OCI-M2 (cell line): ENCODE measurements at regions not wholly inside any gene's neighbourhood (a gene's known extent, or its start where the extent isn't known, plus 50 kb on each side); places are given as distances from the start of the nearest gene placed in this dataset.

ENCODE experiments used
- DNase-seq: peaks from one replicate; lab custom pipeline; 2025; ENCODE audit not compliant: unreplicated experiment; lab: John Stamatoyannopoulos, UW

DNA sequence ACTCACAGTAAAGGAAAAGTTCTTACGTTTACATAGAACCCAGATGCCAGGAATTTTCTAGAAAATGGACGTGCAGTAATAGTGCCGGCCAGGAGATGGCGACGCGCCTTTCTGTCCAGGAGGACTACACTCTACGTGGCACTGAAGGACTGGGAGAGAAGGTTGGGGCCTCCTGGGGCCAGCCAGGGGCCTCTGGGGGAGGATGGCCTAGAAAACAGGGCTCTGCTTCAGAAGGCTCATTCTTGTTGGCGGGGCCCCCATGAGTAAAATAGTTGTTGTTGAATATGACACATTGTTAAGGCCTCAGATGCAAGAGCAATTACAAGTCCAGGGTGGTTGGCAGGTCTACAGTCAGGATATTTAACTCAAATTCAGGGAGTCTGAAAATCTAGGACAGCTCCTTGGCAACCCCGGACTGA lies 120.1 kb upstream of the MAX start:
- no peak for DNase-seq

DNA sequence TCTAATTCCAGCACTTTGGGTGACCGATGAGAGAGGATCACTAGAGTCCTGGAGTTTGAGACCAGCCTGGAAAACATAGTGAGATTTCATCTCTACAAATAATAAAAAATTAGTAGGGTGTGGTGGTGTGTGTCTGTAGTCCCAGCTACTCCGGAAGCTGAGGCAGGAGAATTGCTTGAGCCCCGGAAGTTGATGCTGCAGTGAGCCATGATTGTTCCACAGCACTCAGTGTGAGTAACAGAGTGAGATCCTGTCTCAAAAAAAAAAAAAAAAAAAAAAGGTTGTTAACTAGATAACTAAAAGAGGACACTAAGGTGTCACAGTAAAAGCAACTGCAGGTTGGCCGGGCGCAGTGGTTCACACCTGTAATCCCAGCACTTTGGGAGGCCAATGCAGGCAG lies 121.3 kb upstream of the MAX start:
- DNase-seq, result no peak

DNA sequence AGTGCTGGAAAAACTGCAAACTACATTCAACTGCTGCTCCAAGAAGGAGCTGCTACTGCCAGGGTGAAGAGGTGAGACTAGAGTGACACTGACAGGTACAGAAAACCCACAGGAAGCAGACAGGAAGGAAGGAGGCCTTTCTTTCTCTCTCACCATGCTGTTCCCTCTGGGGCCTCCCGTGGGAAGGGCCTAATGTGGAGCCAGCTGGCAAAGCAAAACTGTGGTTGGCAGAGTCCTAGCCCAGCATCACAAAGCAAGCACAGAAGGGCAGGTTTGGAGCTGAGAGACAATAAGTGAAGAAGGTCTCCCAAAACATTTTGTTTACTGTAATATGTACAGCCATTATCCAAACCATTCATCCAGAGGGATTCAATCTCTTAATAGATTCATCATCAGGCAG lies 122.5 kb upstream of the MAX start:
- DNase-seq, result no peak

DNA sequence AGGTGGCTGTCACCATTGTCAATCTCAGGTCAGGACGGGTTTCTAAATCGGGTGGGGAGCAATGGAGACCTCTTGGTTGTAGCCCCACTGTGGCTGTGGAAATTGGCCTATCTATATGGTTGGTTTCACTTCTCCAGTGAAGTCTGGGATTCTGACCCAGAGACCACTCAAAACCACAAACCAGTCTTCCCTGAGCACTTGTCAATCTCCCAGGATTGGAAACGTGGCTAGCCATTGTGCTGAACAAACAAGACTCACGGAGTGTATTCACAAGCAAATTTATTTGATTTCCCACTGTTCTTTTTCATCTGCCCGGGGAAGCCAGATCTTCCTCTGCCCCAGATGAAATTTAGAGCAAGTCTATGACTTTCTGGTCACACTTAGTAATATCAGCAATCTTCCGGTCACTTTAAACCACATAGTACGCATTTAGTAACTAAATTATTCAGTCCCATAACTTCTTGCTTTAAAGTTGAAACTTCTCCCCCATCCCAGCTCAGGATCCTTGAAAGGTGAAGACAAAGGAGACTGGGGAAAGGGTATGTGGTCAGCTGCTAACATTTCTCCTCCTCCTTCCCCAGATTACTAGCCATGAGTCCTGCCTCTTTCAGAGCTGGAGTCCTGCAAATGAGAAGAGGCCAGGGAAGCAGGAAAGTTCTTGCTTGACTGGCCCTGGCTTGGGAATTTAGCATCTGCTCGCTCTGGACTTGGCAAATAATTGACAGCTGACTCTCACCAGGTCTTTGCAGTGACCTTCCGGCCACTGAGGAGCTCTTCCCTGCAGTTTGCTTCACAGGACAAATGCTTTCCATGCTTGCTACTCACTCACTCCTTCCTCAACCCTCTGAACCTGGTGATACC lies 123.2 kb upstream of the MAX start:
- no peak for DNase-seq

DNA sequence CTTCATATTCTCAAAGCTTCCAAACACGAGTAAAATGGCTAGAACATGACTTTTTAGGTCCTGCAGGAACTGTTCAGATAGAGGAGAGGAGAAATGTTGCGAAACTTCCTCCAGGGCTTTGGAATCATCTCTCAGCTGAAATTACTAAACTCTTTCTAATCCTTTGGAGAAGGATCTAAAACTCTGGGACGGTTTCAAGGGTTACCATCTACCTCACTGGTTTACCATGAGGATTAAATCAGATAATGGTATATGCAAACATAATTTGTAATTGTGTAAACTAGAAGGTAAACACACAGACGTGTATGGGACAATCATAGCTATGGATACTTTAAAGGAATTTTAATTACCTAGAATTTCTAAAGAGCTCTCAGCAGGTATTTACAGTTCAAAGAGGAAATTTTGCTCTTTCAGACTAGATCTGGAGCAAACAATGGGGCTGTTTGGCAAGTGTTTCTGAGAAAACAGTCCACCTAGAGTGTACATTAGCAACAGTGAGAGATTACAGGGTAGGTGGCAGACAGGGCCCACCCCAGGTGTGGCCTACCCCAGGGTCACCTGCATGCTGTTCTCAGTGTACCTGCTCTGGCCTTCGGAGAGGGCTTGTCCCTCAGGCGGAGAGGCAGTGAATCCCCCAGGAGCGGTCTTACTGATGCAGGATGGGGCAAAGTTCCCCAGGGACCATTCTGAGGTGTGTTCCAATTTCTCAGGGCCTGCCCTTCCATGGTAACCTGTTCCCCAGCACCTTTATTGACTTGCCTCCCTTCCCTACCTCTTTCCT lies 124.7 kb upstream of the MAX start:
- no peak for DNase-seq

DNA sequence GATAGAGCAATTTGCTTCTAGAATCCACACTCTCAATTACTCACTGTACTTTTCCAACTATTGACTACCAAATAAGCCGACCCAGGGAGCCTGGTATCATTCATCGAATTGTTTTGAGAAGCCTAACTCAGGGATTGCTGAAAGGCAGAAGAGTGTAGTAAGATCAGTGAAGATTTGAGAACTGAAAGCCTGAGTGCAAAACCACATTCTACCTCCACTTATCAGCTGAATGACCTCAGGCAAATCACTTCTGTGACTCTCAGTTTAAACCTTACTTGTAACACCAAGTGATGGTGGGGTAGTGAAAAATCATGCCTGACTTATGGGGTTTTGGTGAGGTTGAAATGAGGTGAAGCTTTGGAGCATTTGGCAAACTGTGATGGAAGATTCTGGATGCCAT lies 126.1 kb upstream of the MAX start:
- DNase-seq, result no peak

DNA sequence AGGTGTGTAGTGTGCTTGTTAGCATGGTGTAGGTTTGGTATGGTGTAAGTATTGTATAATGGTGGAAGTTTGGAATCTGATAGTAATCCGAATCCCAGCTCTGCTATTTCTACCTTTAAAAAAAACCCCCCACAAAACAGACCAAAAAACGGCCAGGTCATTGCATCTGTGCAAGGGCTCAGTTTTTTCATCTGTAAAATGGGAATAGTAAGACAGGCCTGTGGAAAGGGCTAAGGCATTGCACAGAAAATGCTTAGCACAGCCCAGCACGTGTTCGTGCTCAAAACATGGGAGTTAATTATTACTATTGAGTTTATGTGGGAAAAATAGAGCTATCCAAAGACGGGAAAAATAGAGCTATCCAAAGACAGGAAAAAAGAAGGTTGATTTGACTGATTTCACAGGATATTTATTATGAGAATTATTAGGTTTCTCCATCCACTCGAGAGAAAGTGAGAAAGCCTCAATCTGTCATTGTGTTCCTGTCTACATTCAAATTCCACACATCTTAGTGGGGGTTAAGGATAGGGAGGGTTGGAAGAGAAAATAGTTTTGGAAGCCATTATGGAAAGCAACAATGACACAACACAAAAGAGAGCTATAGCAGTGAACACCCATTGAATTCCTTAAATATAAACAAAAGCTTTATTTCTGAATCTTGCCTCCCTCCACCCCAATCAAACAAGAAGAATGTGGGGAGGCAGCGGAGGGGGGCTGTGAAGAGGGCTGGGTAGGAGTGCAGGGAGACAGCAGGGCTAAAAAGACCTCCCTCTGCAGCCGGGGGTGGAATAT lies 126.8 kb upstream of the MAX start:
- DNase-seq, result no peak

DNA sequence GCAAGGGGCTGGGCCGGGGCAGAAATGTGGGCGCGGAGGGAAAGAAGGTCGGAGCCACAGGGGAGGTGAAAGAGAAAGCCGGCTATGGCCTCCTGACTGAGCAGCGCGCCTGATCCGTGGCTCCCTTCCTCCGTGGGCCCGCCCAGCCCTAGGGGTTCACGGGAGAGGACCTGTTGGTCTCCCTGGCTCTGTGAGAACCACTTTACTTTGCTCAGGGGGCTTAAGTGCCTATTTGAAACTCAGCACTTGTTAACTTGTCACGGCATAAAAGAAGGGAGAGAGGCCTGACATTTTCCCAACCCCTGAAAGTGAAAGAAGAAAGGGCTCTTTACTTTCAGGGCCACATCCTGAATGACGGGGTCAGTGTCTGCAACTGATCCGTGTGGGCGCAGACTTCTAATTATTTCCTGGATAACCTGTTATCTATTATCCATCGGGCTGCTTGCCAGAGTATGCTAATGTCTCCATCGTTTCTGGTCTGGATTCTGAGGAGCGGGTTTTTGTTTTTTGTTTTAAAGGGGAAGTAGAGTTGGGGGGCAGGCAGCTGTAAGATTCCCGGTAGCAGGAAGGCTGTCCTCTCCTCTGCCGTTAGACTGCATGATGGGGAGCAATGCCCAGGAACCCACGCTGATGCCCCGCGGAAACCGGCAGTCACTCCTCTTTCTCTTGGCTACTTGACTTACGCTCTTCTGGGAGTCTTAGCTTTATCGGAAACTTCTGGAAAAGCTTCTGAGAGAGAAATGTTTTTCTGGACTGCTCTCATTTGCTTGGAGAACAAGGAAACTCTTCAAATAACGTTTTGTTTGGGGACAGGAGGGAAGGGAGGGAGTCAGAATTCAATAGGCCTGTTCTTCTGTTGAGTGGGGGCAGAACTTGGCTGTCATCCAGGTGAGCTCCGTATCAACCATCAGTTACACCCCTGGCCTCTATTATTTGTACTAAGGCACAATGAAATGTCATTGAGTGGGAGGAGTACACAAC lies 127.7 kb upstream of the MAX start:
- no peak for DNase-seq

DNA sequence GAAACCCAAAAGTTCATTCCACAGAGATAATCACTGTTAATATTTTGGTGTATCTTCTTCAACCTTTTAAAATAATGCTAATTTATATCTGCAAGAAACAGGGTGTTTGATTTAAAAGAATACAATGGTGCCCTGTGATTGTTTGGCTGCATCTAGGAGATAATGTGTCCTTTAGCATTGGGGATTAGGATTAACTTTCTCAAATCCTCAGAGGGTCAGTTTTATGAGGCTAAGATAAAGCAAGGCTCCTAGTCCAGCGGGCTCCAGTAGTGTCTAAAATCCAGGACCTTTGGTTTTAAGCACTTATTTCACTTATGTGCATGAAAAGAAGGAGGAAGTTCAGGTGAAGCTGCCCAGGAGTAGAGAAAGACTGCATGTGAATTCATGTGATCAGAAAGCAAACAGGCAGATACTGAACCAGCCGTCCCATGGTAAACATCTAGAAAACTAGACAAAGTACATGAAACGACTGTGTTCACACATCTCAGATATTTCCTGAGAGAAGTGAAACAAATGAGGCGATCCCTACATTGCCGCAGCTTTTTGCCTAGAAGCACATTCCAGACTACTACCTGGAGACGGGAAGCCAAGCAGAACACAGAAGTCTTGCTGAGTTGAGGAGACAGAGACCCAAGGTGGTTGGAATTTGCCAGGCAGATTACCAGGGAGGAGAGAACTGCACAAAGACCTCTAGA lies 129.1 kb upstream of the MAX start:
- no peak for DNase-seq

DNA sequence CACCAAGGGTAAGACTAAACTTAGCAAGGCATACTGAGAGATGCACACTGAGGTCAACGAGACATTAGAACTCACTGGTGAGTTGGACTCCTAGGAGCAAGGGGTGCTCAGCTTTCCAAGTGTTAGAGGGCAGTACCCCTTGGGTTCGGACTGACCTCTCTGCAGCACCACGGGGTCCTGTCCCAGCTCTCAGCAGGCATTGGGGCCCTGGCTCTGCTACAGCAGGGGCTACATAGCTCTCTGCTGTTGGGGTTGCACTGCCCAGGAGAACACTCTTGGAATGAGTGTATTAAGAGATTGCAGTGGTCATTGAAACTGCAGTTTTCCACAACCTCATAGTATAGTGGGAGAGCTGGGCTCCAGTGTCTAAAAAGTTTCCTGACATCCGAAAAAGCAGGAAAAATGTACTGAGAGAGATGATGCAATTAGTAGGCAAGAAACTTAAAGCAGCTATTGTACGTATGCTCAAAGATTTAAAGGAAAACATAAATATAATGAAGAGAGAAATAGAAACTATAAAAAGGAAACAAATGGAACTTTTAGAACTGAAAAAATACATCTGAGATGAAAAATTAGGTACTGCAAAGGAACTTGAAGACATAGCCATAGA lies 132.5 kb upstream of the MAX start:
- DNase-seq, result no peak

DNA sequence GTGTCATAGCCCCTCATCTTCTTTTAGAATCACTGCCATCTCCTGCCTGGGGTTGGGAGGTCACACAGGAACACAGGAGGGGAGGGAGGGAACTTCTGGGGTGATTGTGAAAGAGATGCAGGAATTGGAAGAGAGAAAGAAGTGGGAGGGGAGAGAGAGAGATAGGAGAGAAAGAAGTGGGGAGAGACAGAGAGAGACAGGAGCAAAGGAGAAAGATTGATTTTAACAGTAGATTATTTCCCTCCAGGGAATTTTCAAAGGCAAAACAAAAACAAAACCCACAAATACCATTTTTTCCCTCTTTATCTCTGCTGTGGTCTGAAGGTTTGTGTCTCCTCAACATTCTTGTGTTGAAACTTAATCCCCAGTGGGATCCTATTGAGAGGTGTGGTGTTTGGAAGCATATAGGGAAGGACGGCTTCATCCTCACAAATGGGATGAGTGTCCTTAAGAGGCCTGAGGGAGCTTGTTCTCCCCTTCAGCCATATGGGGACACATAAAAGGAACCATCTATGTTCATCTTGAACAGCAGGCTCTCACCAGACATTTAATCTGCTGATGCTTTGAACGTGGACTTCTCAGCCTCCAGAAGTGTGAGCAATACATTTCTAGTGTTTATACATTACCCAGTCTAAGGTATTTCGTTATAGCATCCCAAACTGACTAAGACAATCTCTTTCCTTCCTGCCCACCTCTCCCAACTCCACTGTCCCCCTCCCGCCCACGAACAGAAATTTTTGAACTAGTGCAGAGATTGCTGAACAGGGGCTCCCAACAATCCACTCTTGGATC lies 134.9 kb upstream of the MAX start:
- no peak for DNase-seq

DNA sequence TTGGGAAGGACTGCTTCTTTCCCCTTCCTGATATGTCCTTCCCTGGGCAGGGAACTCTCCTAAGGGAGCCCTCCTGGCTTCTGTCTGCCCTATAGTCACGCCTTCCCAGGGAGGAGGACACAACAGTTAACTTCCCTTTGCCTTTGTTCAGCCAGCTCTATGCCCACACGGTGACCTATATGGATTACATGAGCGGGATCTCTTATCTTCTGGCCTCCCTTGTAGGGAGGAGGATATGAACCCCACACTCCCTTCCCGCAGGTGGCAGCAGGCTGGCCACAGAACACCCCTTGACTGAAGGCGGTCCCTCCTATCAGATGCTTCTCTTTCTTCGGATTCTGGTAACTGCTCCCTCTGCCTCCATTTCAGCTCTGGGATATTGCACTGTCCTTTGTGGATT lies 135.6 kb upstream of the MAX start:
- DNase-seq, result no peak

DNA sequence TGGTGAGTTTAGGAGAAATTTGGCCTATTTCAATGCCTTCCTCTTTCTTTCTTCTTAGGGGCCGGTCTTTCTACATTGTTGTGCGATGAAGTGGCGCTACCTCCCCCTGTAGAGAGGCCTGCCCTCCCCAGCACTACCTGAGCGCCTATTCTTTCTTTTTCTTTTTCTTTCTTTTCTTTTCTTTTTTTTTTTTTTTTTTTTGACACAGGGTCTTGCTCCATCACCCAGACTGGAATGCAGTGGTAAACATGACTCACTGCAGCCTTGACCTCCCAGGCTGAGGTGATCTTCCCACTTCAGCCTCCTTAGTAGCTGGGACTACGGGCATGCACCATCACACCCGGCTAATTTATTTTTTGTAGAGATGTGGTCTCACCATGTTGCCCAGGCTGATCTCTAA lies 136.1 kb upstream of the MAX start:
- DNase-seq, result no peak

DNA sequence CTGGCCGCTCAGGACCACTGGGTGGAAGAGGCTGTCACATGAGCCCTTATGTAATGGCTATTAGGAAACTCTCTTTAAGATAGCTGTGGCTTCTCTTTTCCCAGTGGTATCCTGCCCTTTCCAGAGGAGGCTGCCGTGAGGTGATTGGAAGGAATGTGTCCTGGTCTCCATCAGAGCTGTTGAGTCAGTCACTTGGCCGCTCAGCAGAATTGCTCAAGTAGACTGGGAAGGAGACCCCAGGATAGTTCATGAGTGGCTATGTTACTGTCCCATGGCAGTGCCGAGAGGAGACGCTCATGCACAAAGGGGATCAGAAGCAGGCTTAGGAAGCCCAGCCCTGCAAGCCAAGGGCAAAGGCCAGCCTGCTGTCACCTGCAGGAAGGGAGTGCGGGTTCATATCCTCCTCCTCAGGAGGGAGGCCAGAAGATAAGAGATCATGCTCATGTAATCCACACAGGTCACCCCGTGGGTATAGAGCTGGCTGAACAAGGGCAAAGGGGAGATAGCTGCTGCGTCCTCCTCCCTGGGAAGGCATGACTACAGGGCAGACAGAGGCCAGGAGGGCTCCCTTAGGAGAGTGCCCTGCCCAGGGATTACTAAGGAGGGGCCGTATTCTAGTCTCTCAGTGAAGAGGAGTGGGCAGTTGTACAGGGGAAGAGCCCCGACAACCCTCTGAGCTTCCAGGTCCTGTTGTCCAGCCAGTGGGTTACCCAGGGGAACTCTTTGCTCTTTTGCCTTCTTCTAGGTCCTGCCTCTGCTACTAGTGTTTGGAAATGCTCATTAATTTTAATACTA lies 137.0 kb upstream of the MAX start:
- no peak for DNase-seq

DNA sequence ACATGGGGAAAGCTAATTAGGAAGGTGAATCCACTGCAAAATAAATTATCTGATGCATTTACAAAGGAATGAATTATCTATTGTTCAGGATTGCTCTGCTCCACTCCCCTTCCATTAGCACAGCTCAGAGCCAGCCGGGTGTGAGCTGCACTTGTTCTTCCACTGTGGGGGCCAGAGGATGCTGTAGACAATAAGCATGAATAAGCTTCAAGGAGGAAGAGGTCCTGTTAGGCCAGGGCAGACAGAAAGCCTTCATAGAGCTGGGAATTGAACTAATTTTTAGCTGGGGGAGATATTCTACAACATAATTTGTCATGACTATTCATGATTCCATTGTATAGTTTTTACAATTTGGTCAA lies 137.6 kb upstream of the MAX start:
- DNase-seq, result no peak

DNA sequence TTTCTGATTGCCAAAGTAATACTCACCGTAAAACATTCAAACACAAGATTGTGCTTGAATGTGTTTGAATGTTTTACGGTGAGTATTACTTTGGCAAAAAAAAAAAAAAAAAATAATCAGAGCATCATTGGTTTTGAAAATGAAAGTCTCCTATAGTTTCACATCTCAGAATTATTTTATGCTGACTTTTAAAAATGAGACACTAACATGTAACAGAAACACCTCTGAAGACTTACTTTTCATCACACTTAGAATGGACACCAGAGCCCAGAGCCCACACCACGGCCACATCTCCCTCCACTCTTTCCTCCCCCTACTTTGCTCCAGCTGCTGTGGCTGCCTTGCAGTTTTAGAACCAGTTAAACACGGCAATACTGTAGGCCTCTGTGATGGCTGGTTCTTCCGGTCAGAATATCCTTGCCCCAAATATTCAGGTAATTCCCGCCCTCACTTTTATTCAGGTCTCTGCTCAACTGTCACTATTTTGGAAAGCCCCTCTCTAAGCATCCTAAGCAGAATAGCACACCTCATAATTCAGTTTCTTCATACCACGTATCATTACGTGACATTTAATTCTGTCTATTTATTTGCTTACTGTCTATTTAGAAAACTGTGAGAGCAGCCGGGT lies 138.9 kb upstream of the MAX start:
- DNase-seq, result no peak

DNA sequence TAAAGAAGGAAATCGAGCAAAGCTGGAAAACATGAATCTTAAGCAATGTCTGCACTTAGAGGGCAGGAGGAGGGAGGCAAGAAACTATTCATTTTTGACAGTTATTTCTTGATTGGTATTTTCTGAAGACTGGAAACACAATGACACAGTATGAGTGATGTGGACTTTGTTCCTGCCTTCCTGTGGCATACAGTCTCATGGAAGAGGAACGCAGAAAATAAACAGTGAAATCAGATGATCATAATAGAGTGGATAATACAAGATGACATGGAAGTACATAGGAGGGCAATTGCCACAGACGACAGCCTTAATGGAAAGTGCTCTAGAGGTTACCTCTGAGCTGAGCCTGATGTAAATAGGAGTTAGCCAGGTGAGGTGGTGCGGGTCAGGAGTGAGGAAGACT lies 140.4 kb upstream of the MAX start:
- no peak for DNase-seq
